Frontal cortex (tissue), 3 donors: ENCODE measurements at regions not wholly inside any gene's neighbourhood (a gene's known extent, or its start where the extent isn't known, plus 50 kb on each side); places are given as distances from the start of the nearest gene placed in this dataset.
"Not testable (repeated sequence)": the region's sequence is repeated elsewhere in the genome, so short reads cannot be mapped to it uniquely, and the experiment has no call there.

Experiments used
- DNase-seq, 2 donors: peaks; one replicate each; pipeline ENCODE4 v3.0.0; 2012; ENCODE audit warnings: low spot score in 2 of 2
- FAIRE-seq: peaks from 2 replicates; lab custom pipeline; 2012; peaks lifted over from hg19 to GRCh38; lab: Jason Lieb, UNC
- donor health status: control.
- donor health status: control.
- donor health status: control.

GRCh38 chr15:91356083-91356482 lies 256.0 kb downstream of the SV2B start:
- FAIRE-seq (no peak), DNase-seq (no peak)

GRCh38 chr15:91357011-91357410 lies 257.0 kb downstream of the SV2B start:
- no peak for FAIRE-seq
- no peak for DNase-seq

GRCh38 chr15:91357486-91357885 lies 257.4 kb downstream of the SV2B start:
- no peak for FAIRE-seq
- DNase-seq: no peak

GRCh38 chr15:91358405-91358804 lies 258.3 kb downstream of the SV2B start:
- FAIRE-seq (no peak), DNase-seq (no peak)

GRCh38 chr15:91361696-91362095 lies 261.6 kb downstream of the SV2B start:
- not testable (repeated sequence) for DNase-seq, FAIRE-seq

- FAIRE-seq: no peak
- DNase-seq: no peak
Measured at GRCh38 chr15:91366111-91366510, 266.1 kb downstream of the SV2B start.

- FAIRE-seq: no peak
Measured at GRCh38 chr15:91368611-91369010, 268.6 kb downstream of the SV2B start.

GRCh38 chr15:91369823-91370222 lies 269.8 kb downstream of the SV2B start:
- FAIRE-seq: no peak
- no peak for DNase-seq

More at GRCh38 chr15:91368611-91369010, 268.6 kb downstream of the SV2B start:
- DNase-seq: no peak

- not testable (repeated sequence) for FAIRE-seq
Measured at GRCh38 chr15:91371345-91371744, 271.3 kb downstream of the SV2B start.

GRCh38 chr15:91374336-91374735 lies 274.3 kb downstream of the SV2B start:
- FAIRE-seq: no peak
- DNase-seq: no peak

More at GRCh38 chr15:91371345-91371744, 271.3 kb downstream of the SV2B start:
- DNase-seq: not testable (repeated sequence)

- no peak for DNase-seq
- FAIRE-seq: no peak
Measured at GRCh38 chr15:91376038-91376437, 276.0 kb downstream of the SV2B start.

GRCh38 chr15:91380114-91380513 lies 280.1 kb downstream of the SV2B start:
- DNase-seq: no peak
- FAIRE-seq: no peak

GRCh38 chr15:91383532-91383931 lies 283.5 kb downstream of the SV2B start:
- DNase-seq (no peak), FAIRE-seq (no peak)

GRCh38 chr15:91384189-91384730 lies 284.2 kb downstream of the SV2B start:
- DNase-seq (no peak), FAIRE-seq (no peak)

- no peak for FAIRE-seq
- DNase-seq: no peak
Measured at GRCh38 chr15:91385311-91385710, 285.3 kb downstream of the SV2B start.

- no peak for DNase-seq
- FAIRE-seq: no peak
Measured at GRCh38 chr15:91393186-91393585, 293.1 kb downstream of the SV2B start.

- FAIRE-seq (no peak), DNase-seq (no peak)
Measured at GRCh38 chr15:91400481-91400880, 300.4 kb downstream of the SV2B start.

GRCh38 chr15:91407269-91407889 lies 307.3 kb downstream of the SV2B start:
- no peak for DNase-seq
- no peak for FAIRE-seq

GRCh38 chr15:91408476-91409076 lies 308.5 kb downstream of the SV2B start:
- FAIRE-seq: no peak
- no peak for DNase-seq

GRCh38 chr15:91409387-91409786 lies 309.3 kb downstream of the SV2B start:
- DNase-seq (no peak), FAIRE-seq (no peak)

- DNase-seq (no peak), FAIRE-seq (no peak)
Measured at GRCh38 chr15:91411586-91411985, 311.5 kb downstream of the SV2B start.
